ENCODE measurements at regions not wholly inside any gene's neighbourhood (a gene's known extent, or its start where the extent isn't known, plus 50 kb on each side); places are given as distances from the start of the nearest gene placed in this dataset.
"Not testable (repeated sequence)": the region's sequence is repeated elsewhere in the genome, so short reads cannot be mapped to it uniquely, and the experiment has no call there.

DNA sequence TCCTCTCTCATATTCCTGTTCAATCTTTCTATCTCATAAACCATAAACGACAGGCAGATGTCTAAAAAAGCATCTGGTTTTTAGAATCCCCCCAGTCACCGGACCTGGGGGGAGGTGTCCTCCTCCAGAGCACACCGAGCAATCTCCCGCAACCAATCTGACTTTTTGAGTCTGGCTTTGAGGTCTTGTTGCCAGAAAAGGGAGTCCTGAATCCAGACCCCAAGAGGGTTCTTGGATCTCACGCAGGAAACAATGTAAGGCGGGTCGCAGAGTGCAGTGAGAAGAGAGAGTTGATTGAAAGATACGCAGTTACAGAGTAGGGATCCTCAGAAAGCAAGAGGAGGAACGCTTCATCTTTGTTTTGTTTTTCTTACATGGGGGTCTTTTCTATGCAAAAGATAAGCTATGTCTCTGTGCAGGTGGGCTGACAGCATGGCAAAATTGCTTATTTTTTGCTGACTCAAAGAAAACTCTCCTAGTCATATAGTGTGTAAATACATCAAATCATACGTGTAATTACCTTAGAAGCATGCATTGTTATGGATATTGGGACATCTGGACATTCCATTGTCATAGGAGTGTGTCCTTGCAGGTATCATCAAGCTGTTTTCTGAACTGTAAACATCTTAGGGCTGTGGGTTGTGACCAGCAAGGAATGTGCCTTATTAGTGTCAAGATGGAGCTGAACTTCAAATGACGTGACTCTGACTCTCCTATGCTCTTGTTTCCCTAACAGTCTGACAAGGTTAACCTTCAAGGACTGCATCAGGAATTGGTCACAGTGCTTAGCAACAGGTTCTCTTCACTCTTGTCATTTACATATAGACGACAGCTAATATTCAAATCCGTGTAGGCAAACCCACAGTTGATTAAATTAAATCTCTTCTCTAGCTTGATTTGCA, 159.3 kb upstream of the DAPK1 start:
- DNase-seq: peak; percentile 82

DNA sequence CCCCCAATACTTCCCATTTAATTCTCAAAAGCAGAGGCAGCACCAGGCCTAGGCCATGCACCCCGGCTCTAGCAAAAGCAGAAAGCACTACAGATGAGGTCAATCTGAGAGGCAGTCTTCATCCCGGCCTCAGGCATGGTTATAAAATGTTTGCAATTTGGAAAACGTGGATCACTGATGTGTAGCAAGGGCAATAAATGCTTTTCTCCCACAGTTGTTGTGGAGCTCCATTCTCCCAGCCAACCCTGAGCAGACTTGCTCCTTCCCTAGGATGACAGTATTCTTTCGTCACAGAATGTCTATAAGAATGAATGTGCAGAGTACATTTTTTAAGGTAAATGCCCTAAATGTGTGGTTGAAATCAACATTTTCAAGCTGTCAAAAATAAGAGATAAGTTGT, 157.3 kb upstream of the DAPK1 start:
- DNase-seq: peak in 1 of 2 experiments; percentile 17

DNA sequence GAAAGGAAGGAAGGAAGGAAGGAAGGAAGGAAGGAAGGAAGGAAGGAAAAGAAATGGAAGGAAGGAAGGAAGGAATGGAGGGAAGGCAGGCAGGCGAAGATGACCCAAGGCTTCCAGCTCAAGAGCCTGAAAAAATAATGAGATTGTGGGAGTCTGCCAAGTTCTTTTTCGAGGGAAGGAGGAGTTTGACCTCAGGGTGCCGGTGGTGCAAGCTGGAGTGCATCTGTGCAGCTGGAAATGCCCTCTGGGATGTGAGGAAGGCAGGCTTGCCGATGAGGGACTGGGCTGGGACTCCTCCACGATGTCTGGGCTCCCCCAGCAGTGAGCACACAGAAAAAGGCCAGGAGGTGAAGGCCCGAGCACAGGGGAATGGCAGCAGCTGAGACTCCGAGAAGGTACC, 154.9 kb upstream of the DAPK1 start:
- DNase-seq: no peak

DNA sequence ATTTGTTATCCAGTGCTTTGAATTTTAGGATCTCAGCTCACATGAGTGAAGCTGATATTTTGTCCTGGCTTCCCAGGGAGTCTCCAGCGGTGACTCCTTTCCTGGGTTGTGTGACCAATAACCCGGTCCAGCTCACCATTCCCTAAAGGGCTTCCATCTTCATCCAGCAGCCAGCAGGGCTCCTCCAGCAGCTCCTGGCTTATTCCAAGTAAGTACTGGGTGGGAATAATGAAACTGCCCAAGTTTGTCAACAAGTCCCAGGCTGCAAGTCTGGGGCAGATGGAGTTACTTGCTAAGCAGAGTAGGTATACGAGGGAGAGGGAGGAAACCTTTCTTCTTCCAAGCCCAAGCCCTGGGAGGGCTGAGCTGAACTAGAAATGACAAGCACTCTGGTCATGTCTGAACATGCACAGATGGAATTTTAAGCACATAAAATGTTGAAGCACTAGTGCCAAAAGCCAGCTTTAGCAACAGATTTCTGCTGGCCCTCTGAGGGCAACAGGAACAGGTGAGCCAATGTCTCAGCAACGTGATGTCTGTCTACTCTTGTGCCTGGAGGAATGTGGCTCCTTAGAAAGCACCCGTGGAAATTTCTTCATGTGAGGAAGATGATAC, 153.7 kb upstream of the DAPK1 start:
- no peak for DNase-seq

DNA sequence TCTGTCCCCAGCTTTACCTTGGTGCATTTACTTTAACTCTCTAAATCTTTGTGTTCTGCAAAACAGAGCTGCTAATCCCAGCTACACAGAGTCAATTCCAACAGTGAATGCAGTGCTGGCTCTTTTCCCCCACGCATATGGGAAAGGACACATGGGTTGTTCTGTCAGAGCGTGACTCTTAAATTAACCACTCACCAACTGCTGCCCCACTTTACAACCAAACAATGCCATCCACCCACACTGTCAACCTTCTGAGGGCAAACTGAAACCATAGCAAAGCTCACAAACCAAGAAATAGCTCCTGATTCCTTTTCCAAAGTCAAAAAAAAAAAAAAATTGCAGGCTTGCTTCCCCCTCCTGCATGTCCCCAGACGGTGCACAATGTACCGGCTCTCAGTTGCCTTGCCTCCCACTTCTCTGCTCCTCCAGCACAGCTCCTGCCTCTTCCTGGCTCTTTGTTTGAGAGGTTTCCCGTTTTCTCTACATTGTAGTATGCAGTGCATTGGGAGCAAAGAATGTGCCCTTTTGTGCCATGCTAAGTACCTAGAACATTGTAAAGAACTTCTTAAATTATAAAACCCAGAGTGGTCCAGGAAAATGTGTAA, 151.5 kb upstream of the DAPK1 start:
- no peak for DNase-seq

DNA sequence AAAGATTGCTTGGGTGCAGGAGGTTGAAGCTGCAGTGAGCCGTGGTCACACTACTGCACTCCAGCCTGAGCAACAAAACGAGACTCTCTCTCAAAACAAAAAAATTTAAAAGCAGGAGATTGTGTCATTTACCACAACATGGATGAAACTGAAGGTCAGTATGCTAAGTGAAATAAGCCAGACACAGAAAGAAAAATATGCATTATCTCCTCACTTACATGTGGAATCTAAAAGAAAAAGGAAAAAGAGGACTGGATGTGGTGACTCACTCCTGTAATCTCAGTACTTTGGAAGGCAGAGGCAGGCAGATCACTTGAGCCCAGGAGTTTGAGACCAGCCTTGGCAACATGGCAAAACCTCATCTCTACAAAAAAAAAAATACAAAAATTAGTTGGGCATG, 146.8 kb upstream of the DAPK1 start:
- no peak for DNase-seq

DNA sequence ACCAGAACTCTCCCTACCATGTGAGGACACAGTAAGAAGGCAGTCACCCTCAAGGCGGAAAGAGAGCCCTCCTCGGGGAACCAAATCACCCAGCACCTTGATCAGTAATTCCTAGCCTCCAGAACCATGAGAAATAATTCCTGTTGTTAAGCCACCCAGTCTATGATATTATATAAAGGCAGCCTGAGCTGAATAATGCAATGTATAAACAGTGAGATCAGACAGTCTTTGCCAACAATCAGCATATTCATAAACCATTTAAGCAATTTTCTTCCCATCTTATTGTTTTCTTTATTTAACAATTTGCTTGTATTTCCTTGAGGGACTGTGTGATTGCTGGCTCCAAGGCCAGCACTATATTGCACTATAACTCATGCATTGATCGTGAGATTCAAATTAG, 144.4 kb upstream of the DAPK1 start:
- no peak for DNase-seq

DNA sequence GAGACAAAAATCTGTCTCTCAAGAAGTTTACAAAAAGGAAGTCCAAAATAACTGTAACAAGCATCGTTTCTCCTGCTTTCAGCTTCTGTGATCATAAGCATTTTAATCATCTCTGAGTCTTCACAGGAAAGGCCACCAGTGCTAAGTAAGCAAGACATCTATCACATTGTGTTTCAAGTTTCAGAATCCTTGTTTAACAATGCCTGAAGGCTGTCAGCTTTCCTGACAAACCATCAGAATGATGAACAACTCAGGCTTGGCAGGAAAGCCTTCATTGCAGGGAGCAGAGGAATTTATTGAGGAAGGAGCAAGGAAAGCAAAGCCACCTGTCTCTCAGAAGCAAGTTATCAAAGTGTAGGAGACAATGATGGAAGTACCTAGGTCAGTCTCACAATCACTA, 143.5 kb upstream of the DAPK1 start:
- DNase-seq: no peak

DNA sequence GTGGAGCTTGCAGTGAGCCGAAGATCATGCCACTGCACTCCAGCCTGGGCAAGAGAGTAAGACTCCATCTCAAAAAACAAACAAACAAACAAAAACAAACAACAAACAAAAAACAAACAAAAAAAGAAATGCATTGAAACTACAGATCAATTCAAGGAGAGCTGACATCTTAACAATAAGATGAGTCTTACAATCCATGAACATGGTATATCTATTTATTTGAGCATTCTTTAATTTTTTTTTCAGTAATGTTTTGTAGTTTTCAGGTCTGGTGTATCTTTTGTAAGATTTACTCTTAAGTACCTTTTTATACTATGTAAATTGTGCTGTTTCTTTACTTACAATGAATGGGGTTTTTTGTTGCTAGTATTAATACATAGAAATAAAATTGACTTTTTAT, 140.1 kb upstream of the DAPK1 start:
- no peak for DNase-seq

DNA sequence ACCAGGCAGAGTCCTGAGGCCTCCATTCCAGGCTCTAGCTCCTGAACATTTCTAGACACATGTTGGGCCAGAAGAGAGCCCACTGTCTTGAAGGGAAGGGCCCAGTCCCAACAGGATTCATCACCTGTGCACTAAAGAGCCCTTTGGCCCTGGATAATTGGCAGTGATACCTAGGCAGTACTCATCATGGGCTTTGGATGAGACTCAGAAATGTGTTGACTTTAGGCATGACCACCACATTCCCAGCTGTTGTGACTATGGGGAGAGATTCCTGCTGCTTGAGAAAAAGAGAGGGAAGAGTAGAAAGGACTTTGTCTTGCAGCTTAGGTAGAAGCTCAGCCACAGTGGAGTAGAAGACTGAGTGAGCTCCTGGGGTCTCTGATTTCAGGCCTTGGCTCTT, 138.4 kb upstream of the DAPK1 start:
- no peak for DNase-seq

DNA sequence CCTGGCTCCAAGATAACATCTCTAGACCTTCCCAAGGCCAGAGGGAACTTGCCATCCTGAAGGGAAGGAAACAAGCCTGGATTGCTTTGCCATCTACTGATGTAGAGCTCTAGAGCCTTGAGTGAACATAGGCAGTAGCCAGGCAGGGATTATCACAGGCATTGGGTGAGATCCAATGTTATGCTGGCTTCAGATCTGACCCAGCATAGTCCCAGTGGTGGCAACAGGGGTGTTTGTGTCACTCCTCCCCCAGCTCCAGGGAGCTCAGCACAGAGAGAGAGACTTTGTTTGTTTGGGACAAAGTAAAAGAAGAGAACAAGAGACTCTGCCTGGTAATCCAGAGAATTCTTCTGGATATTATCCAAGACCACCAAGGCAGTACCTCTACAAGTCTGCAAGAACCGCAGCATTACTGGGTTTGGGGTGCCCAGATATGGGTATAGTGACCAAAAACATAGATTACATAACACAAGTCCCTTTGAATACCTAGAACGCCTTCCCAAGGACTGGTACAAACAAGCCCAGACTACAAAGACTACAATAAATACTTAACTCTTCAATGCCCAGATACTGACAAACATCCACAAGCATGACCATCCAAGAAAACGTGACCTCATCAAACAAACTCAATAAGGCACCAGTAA, 137.6 kb upstream of the DAPK1 start:
- no peak for DNase-seq

DNA sequence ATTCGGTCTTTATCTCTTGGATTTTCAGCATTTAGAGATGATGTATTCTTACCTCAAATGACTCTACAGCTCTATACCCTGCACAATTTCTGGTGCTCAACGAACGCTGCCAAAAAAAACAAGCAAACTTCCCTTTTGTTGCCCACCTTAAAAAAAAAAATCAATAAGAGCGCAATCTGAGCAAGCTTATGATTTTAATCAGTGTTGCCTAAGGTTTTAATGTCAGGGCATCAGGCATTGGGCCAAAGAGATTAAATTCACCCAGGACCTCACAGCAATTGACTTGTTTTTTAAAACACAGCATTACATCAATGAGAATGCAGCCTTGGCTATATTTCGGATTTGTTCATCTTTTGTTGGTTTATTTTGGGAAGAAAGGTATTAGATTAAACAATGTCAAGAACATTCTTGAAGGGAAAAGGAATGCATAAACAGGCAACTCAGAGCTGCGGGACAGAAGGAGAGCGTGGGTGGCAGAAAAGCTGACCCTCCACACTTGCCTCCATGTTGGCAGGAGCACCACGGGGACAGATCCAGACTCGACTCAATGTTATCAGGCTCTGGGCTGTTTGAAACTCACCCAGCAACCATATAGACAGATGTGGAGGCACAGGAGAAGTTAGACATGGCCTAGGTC, 127.5 kb upstream of the DAPK1 start:
- DNase-seq: no peak

DNA sequence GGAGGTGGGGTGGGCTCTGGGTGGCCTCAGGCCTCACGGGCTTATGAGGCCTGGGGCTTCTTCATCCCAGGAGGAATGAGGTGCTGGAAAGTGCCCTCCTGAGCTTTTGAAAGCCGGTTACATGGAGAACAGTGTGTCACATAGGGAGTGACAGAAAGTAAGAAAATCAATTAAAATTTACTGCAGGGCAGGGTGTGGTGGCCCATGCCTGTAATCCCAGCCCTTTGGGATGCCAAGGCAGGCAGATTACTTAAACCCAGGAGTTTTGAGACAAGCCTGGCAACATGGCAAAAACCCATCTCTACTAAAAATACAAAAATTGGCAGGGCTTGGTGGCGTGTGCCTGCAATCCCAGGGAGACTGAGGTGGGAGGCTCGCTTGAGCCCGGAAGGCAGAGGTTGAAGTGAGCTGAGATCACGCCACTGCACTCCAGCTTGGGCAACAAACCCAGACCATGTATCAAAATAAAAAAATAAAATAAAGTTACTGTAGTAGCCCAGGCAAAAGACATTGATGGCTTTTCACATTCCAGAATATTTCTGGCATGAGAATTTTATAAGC, 125.8 kb upstream of the DAPK1 start:
- DNase-seq: no peak

DNA sequence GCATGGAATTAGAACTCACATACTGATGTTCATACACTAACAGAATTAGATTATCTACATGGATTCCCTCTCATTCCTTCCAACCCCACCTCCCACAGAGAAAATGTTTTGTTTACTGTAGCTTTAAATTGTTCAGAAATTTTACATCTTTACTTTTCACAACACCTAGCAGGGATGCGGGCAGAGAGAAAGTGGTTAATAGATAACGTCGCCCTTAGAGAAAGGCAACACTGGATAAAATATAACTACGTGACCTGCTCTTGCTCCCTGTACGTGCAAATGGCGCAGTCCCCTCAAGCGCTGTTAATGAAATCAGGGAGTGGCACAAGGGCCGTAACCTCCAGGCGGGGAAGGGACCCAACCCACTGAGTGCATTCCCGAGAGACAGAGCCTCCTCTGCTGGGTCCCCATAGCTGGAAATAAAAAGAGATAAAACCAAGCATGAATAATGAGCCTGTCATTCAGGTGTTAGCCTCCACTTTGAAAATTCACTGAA, 125.3 kb upstream of the DAPK1 start:
- peak in 1 of 2 experiments; percentile 11 for DNase-seq

DNA sequence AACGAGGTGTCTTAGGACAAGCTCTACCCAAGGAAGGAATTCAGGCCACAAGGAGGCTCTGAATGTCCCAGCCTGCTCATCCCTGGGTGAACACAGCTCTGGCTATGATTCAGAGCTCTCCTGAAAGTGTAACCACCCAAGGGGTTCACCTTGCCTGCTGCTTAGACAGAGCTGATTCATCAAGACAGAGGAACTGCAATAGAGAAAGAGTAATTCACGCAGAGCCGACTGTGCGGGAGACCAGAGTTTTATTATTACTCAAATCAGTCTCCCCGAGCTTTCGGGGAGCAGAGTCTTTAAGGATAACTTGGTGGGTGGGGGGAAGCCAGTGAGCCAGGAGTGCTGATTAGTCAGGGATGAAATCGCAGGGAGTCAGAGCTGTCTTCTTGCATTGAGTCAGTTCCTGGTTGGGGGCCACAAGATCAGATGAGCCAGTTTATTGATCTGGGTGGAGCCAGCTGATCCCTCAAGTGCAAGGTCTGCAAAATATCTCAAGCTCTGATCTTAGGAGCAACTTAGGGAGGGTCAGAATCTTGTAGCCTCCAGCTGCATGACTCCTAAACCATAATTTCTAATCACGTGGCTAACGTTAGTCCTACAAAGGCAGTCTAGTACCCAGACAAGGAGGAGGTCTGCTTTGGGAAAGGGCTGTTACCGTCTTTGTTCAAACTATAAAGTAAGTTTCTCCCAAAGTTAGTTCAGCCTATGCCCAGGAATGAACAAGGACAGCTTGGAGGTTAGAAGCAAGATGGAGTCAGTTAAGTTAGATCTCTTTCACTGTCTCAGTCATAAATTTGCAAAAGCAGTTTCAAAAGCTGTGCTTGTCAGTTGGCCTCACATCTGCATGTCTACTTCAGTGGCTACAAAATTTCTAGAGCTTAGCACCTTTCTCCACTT, 123.4 kb upstream of the DAPK1 start:
- DNase-seq: not testable (repeated sequence)

DNA sequence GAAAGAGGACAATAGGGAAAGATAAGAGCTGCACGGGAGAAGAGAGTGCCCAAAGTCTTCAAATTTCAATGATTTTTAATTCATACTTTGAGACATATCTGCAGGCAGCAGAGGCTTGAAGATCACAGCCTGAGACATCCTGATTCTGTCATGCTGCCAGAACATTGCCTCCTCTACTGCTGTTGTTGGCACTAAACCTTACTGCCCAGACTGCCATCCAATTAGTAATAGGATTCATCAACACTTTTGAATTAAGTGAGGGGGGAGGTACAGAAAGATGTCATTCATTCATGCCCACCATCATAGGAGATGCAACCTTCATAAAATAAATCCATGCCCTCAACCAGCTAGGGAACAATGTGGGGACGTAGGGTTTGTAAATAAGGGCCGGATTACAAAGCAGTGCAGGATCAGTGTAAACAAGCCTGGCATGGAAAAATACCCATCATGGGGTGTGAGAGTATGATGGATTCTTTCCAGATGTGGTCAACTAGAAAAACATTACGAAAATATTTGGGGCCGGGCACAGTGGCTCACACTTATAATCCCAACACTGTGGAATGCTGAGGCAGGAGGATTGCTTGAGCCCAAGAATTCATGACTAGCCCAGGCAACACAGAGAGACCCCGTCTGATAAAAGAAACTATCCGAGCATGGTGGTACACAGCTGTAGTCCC, 122.1 kb upstream of the DAPK1 start:
- DNase-seq: no peak

DNA sequence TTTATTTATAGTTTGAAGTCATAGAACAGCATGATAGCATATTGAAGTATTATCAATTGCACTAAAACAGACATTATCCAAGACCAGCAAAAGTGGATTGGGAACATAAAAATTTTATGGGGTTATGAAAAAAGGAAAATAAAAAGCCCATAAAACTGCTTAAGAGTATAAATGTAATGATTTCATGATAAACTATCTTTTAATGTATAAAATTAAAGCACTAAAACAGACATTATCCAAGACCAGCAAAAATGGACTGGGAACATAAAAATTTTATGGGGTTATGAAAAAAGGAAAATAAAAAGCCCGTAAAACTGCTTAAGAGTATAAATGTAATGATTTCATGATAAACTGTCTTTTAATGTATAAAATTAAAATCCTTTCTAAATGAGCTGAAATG, 119.0 kb upstream of the DAPK1 start:
- no peak for DNase-seq

DNA sequence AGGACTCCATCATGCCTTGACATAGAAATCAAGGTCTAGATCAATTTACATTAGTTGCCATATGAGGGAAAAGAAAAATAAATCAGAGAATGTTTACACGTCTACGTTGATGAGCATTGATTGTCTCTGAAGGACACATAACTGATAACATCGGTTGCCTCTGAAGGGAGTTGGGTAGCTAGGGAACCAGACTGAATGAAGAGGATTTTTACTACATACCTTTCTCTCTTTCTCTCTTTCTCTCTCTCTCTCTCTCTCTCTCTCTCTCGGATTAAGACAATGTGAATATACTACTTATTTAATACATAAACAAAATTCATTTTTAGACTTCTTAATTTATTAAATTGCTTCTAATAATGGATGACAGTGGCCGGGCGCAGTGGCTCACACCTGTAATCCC, 118.4 kb upstream of the DAPK1 start:
- DNase-seq: no peak

DNA sequence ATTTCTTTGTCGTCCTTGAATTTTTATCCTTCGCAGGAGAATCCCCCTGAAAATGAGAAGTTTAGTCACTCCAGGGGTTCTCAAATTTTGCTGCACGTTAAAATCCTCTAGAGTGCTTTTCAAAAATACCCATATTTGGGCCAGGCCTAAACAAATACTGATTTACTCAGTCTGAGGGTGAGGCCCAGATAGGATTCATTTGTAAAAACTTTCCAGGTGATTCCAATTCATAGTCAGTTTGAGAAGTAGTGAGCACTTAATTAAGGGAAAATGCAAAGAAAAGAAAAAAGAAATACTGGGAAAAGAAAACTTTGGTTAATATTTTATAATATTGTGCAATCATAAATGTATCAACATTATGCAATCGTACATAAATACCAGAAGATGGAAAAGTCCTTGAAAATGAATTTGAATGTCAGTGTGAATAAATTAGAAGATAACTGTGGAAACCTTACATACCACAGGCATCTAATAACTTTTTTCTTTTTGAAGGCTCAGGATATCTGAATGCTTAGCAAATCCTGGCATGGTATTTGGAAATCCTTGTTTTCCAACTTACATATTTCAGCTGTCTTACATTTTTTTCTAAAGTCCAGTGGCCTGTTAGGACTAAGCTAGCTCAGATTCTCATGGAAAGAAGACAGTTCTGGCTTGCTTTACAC, 116.5 kb upstream of the DAPK1 start:
- no peak for DNase-seq

DNA sequence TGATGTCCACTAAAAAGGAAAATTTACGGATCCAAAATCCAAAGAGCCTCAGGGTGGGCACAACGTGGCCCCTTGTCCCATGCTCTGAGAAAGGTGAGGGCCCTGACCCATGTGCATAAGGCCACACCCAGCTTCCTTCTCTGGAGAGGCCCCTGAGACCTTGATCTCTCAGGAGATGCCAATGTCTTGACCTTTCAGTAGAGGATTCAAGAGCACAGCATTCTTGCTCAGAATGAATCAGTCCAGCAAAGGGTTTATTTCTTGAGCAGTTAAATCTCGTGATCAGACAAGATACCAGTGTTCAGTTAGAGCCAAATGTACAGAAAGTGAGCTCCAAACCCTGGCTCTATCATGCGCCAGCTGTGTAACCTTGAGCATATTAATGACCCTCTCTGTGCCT, 115.9 kb upstream of the DAPK1 start:
- DNase-seq: no peak
